ENCODE measurements at regions not wholly inside any gene's neighbourhood (a gene's known extent, or its start where the extent isn't known, plus 50 kb on each side); places are given as distances from the start of the nearest gene placed in this dataset.
"Not testable (repeated sequence)": the region's sequence is repeated elsewhere in the genome, so short reads cannot be mapped to it uniquely, and the experiment has no call there.

DNA sequence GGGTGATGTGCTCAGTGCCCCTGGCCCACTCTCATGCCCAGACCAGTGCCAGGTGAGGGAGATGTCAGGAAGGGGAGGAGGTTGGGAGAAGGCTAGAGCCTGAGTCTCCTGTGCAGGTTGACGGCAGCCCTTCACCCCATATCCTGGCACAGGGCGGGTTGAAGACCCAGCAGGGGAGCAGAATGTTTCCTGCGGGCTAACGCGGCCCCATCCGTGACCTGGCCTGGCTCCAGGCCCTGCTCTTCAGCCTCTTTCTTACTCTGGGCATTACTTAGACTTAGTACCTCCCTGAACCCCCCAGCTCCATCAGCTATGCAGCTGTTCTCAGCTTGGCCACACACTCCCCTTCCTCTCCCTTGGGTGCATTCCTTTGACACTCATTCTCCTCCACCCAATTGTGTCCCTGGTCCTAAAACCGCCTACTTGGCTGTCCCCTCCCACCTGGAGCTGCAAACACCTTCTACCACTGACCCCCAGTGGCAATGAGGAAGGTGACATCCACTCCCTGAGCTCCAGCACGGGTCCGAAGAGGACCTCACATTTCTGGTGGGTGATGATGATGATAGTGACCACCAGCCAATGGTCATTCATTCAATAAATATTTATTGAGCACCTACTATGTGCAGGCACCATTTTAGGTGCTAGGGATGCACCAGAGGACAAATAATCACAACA, 179.0 kb downstream of the PTPRU start:
- no peaks in the 10 kb centered on the region for H3K4me1 Mint-ChIP-seq
- ATAC-seq (replicated peaks; ENCODE audit: extremely low read depth, poor library complexity, severe bottlenecking), result no peak
- H3K36me3 Mint-ChIP-seq (ENCODE audit: insufficient read depth), result no peaks in the 10 kb centered on the region
- no peak for DNase-seq (ENCODE audit: low spot score in 2 of 2)
- H3K27ac Mint-ChIP-seq (ENCODE audit: low read depth), result no peak overlapping the region
- H3K9me3 Mint-ChIP-seq, result no peaks in the 10 kb centered on the region
- H3K4me3 Mint-ChIP-seq, result no peak overlapping the region
- peaks cover 67% of the 10 kb centered on the region for H3K27me3 Mint-ChIP-seq

DNA sequence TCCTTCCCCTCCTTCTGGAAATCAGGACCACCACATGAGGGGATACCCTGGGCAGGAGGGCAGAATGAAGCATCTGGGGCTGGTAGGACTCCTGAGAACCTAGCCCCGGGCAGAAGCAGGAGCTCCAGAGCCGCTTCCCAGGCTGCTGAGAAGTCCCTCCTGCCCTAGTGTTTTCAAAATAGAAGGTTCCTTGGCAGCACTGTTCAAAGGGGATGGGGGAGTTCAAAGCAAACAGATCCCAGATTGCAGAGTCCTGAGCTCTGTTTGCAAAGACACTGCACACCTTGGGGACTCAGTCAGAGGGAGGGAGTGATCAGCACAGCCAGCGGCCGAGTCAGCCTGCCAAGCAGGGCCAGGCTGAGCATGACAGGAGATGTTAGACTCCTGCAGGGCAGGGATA, 177.8 kb downstream of the PTPRU start:
- no peaks in the 10 kb centered on the region for H3K36me3 Mint-ChIP-seq (ENCODE audit: insufficient read depth)
- no peak for DNase-seq (ENCODE audit: low spot score in 2 of 2)
- H3K9me3 Mint-ChIP-seq, result no peaks in the 10 kb centered on the region
- ATAC-seq (replicated peaks; ENCODE audit: extremely low read depth, poor library complexity, severe bottlenecking), result no peak
- peaks cover 66% of the 10 kb centered on the region for H3K27me3 Mint-ChIP-seq
- H3K4me3 Mint-ChIP-seq, result no peak overlapping the region
- H3K4me1 Mint-ChIP-seq, result no peaks in the 10 kb centered on the region
- no peak overlapping the region for H3K27ac Mint-ChIP-seq (ENCODE audit: low read depth)

DNA sequence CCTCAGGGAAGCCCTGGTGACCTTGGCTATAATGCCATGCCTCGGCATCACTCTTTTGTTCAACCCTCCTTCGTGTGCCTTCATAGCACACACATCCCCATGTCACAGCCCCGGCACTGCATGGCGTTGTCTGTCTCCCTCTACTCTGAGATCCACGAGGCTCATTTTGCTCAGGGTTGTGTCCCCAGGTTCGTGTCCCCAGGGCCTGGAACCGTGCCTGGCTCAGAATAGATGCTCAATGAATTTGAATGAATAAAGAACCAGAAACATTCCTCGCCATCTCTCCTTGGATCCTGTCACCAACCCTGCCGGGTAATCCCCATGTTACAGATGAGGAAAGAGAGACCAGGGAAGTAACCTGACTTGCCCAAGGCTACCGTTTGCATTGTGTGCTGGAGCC, 177.3 kb downstream of the PTPRU start:
- no peaks in the 10 kb centered on the region for H3K9me3 Mint-ChIP-seq
- no peaks in the 10 kb centered on the region for H3K4me1 Mint-ChIP-seq
- H3K27ac Mint-ChIP-seq (ENCODE audit: low read depth), result no peak overlapping the region
- ATAC-seq (replicated peaks; ENCODE audit: extremely low read depth, poor library complexity, severe bottlenecking) (no peak), DNase-seq (ENCODE audit: low spot score in 2 of 2) (no peak)
- H3K27me3 Mint-ChIP-seq, result peaks cover 70% of the 10 kb centered on the region
- H3K4me3 Mint-ChIP-seq, result no peak overlapping the region
- H3K36me3 Mint-ChIP-seq (ENCODE audit: insufficient read depth), result no peaks in the 10 kb centered on the region

DNA sequence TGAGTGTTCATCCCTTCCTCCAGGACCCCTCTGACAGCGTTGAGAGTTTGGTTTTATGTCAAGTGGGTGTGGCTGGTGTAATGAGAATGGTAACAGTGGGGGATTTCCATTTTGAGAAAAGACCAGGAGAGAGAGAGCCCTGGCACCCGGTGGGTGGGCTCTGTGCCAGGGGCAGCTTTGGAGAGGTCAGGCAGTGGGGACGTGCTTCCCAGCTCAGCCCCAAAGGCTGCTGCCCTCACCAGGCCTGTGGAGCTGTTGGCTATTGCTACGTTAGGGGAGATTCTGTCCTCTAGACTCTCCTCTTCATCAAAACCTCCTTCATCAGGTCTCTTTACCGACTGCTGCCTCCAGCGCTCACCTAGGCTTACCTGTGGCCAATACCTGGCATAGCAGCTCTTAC, 176.3 kb downstream of the PTPRU start:
- Mint-ChIP-seq H3K4me1 (no peaks in the 10 kb centered on the region), H3K27me3 (peaks cover 80% of the 10 kb centered on the region), H3K4me3 (no peak overlapping the region), H3K9me3 (no peaks in the 10 kb centered on the region), H3K27ac (ENCODE audit: low read depth) (no peak overlapping the region), H3K36me3 (ENCODE audit: insufficient read depth) (no peaks in the 10 kb centered on the region)
- ATAC-seq (replicated peaks; ENCODE audit: extremely low read depth, poor library complexity, severe bottlenecking) (no peak), DNase-seq (ENCODE audit: low spot score in 2 of 2) (no peak)

DNA sequence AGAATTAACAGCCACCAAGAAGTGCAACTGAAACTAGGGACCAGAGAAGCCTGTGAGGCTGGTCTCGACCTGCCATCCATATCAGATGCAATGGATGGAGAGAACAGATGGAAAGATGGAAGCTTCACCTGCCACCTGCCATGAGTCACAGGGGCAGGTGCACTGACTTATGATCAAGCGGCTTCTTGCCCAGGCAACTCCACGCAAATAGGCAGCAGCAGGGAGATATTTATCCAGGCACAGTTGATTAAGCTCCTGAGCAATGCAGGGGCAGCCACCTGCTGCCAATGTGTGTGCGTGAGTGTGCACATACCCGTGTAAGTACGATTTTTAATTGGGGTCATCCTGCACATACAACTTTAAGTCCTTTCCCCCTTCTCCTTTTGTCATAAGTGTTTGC, 174.2 kb downstream of the PTPRU start:
- Mint-ChIP-seq H3K4me1 (no peaks in the 10 kb centered on the region), H3K4me3 (no peak overlapping the region), H3K27ac (ENCODE audit: low read depth) (no peak overlapping the region), H3K9me3 (no peaks in the 10 kb centered on the region), H3K27me3 (peaks cover 80% of the 10 kb centered on the region), H3K36me3 (ENCODE audit: insufficient read depth) (no peaks in the 10 kb centered on the region)
- DNase-seq (ENCODE audit: low spot score in 2 of 2), result no peak
- no peak for ATAC-seq (replicated peaks; ENCODE audit: extremely low read depth, poor library complexity, severe bottlenecking)

DNA sequence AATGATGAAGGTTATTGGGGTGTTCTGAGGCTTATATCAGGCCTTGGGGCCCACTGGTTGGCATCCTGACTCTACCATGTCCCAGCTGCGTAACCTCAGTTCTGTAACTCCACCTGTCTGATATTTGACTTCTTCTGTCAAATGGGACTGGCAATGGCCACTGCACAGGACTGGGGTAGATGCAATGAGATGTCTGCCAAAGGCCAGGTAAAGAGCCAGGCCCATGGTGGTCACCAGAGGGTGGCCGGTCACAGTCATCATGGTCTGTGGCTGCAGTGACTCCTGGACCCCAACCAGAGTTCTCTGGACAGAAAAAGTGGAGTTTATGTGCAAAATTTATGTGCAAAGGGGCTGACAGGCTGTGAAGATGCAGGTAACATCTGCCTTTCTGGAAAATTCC, 173.3 kb downstream of the PTPRU start:
- H3K36me3 Mint-ChIP-seq (ENCODE audit: insufficient read depth), result no peaks in the 10 kb centered on the region
- H3K27me3 Mint-ChIP-seq, result peaks cover 80% of the 10 kb centered on the region
- DNase-seq (ENCODE audit: low spot score in 2 of 2) (no peak), ATAC-seq (replicated peaks; ENCODE audit: extremely low read depth, poor library complexity, severe bottlenecking) (no peak)
- no peak overlapping the region for H3K4me3 Mint-ChIP-seq
- no peaks in the 10 kb centered on the region for H3K4me1 Mint-ChIP-seq
- no peaks in the 10 kb centered on the region for H3K9me3 Mint-ChIP-seq
- no peak overlapping the region for H3K27ac Mint-ChIP-seq (ENCODE audit: low read depth)

DNA sequence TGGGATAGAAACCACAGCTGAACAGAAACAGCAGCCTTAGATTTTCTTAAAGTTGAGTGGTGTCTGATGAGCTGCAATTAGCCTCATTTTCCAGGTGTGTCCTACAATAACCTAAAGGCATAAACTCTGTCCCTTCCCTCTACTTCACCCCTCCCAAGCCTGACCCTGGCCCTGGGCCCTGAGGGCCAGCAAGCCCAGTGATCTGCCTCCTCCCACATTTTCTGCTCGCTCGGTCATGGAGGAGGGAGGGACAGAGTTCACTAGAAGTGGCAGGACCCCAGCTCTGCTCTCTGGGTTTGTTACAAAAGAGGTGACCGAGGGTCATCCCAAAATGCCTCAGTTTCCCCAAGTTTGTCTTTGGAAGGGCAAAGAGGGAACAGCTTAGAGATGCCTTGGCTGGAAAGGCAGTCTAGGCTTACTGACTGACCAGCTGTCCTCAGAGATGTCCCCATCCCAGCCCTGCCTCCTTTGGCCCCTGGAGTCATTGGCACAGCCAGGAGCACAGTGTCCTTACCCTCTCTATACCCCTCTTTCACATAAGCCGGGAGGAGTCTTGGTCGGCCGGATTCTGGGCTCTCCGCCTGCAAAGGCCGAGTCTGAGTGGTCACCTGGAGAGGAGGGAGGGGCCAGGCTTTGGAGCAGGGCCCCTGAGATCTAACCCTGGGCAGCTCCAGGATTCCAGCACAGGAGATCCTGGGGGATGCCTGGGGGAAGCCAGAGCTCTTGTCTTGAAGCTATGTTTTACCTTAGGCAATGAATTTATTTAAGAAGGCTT, 172.7 kb downstream of the PTPRU start:
- DNase-seq (ENCODE audit: low spot score in 2 of 2) (no peak), ATAC-seq (replicated peaks; ENCODE audit: extremely low read depth, poor library complexity, severe bottlenecking) (no peak)
- Mint-ChIP-seq H3K27ac (ENCODE audit: low read depth) (no peak overlapping the region), H3K4me1 (no peaks in the 10 kb centered on the region), H3K27me3 (peaks cover 79% of the 10 kb centered on the region), H3K9me3 (no peaks in the 10 kb centered on the region), H3K4me3 (no peak overlapping the region), H3K36me3 (ENCODE audit: insufficient read depth) (no peaks in the 10 kb centered on the region)

DNA sequence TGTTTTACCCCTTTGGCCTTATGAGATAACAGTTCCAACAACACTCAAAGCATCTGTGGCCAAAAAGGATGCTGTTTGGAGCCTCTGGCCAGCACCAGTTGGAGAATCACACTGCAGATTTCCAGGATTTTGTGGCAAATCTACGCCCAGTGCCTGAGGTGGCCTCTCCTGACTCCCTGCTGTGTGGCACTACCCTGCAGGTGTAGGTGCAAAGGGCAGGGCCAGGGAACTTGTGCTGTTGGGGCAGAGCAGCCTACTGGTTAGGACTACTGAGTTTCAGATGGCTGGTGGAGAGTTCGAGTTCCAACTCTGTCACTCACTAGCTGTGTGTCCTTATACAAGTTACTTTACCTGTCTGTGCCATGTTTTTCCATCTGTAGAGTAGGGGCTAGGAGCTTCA, 170.5 kb downstream of the PTPRU start:
- ATAC-seq (replicated peaks; ENCODE audit: extremely low read depth, poor library complexity, severe bottlenecking), result no peak
- peaks cover 84% of the 10 kb centered on the region for H3K27me3 Mint-ChIP-seq
- H3K4me3 Mint-ChIP-seq, result no peak overlapping the region
- H3K9me3 Mint-ChIP-seq, result no peaks in the 10 kb centered on the region
- H3K36me3 Mint-ChIP-seq (ENCODE audit: insufficient read depth), result no peaks in the 10 kb centered on the region
- DNase-seq (ENCODE audit: low spot score in 2 of 2), result no peak
- H3K27ac Mint-ChIP-seq (ENCODE audit: low read depth), result no peak overlapping the region
- no peaks in the 10 kb centered on the region for H3K4me1 Mint-ChIP-seq

DNA sequence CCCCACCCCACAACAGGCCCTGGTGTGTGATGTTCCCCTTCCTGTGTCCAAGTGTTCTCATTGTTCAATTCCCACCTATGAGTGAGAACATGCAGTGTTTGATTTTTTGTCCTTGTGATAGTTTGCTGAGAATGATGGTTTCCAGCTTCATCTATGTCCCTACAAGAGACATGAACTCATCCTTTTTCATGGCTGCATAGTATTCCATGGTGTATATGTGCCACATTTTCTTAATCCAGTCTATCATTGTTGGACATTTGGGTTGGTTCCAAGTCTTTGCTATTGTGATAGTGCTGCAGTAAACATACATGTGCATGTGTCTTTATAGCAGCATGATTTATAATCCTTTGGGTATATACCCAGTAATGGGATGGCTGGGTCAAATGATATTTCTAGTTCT, 163.9 kb downstream of the PTPRU start:
- not testable (repeated sequence) for H3K9me3 Mint-ChIP-seq; H3K36me3 Mint-ChIP-seq (ENCODE audit: insufficient read depth); H3K4me3 Mint-ChIP-seq; ATAC-seq (replicated peaks; ENCODE audit: extremely low read depth, poor library complexity, severe bottlenecking); H3K27ac Mint-ChIP-seq (ENCODE audit: low read depth); H3K4me1 Mint-ChIP-seq; DNase-seq (ENCODE audit: low spot score in 2 of 2)
- H3K27me3 Mint-ChIP-seq, result peaks cover 58% of the 10 kb centered on the region

DNA sequence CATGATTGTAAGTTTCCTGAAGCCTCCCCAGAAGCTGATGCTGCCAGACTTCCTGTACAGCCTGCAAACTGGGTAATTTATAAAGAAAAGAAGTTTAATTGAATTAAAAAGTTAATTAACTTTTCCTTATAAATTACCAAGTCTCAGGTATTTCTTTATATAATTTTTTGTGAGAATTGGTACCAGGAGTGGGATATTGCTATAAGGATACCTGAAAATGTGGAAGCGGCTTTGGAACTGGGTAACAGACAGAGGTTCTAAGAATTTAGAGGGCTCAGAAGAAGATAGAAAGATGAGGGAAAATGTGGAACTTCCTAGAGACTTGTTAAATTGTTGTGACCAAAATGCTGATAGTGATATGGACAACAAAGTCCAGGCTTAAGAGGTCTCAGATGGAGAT, 163.1 kb downstream of the PTPRU start:
- Mint-ChIP-seq H3K27ac (ENCODE audit: low read depth) (no peak overlapping the region), H3K27me3 (peaks cover 56% of the 10 kb centered on the region), H3K4me1 (no peaks in the 10 kb centered on the region), H3K4me3 (no peak overlapping the region), H3K9me3 (no peaks in the 10 kb centered on the region), H3K36me3 (ENCODE audit: insufficient read depth) (peaks cover 1% of the 10 kb centered on the region)
- no peak for ATAC-seq (replicated peaks; ENCODE audit: extremely low read depth, poor library complexity, severe bottlenecking)
- no peak for DNase-seq (ENCODE audit: low spot score in 2 of 2)

DNA sequence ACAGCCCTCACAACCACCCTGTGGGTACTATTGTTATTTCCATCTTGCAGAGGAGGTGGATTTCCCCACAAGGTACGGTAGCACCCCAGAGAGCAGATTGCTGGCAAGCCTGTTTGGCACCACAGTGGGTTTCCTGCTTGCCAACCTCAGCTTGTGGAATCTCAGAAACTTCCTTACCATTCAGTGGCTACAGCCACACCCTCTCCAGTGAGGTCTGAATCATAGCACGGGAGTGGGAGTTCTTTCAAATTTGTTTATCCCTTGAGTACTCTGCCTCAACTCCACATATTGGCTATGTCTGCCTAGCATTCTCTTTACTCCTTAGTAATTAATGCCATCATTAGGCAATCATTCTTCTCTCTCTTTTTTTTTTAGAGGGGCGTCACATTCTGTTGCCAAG, 162.1 kb downstream of the PTPRU start:
- DNase-seq (ENCODE audit: low spot score in 2 of 2), result no peak
- peaks cover 52% of the 10 kb centered on the region for H3K27me3 Mint-ChIP-seq
- H3K36me3 Mint-ChIP-seq (ENCODE audit: insufficient read depth), result peaks cover 1% of the 10 kb centered on the region
- H3K9me3 Mint-ChIP-seq, result no peaks in the 10 kb centered on the region
- no peak overlapping the region for H3K4me3 Mint-ChIP-seq
- no peak for ATAC-seq (replicated peaks; ENCODE audit: extremely low read depth, poor library complexity, severe bottlenecking)
- no peaks in the 10 kb centered on the region for H3K4me1 Mint-ChIP-seq
- no peak overlapping the region for H3K27ac Mint-ChIP-seq (ENCODE audit: low read depth)

DNA sequence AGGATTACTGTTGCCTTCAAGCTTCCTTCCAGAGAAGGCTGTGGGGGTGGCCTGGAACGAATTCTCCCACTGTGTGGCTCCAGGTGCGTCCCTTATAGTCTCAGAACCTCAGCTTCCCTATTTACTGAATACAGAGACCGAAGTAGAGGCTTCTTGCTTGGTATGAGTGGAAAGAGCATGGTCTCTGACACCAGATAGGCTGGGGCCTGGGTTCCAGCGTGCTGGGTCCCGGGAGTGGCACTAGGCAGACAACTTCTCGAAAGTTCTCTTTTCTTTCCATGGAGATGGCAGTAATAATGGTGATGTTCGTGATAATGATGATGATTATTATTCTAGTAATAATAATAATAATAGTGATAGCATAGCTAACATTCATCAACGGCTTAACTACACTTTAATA, 161.7 kb downstream of the PTPRU start:
- Mint-ChIP-seq H3K27me3 (peaks cover 52% of the 10 kb centered on the region), H3K4me3 (no peak overlapping the region), H3K4me1 (no peaks in the 10 kb centered on the region), H3K27ac (ENCODE audit: low read depth) (no peak overlapping the region), H3K36me3 (ENCODE audit: insufficient read depth) (peaks cover 1% of the 10 kb centered on the region), H3K9me3 (no peaks in the 10 kb centered on the region)
- DNase-seq (ENCODE audit: low spot score in 2 of 2) (no peak), ATAC-seq (replicated peaks; ENCODE audit: extremely low read depth, poor library complexity, severe bottlenecking) (no peak)

DNA sequence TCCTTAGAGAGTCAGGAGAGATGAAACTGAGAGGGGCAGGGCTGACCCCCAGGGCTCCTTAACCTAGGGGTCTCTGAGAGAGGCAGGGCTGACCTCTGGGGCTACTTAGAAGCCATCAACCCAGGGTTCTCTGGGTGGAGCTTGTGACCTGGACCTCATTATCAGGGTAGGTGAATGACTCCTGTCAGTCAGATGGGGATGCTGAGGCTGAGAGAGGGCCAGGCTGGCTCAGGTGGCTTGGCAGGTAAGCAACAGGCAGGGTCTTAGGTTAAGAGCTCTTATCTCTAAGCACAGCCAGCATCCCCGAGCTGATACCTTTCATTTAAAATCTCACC, 160.9 kb downstream of the PTPRU start:
- H3K27ac Mint-ChIP-seq (ENCODE audit: low read depth), result no peak overlapping the region
- H3K4me1 Mint-ChIP-seq, result no peaks in the 10 kb centered on the region
- peaks cover 52% of the 10 kb centered on the region for H3K27me3 Mint-ChIP-seq
- H3K4me3 Mint-ChIP-seq, result no peak overlapping the region
- ATAC-seq (replicated peaks; ENCODE audit: extremely low read depth, poor library complexity, severe bottlenecking), result no peak
- peaks cover 1% of the 10 kb centered on the region for H3K36me3 Mint-ChIP-seq (ENCODE audit: insufficient read depth)
- DNase-seq (ENCODE audit: low spot score in 2 of 2), result no peak
- H3K9me3 Mint-ChIP-seq, result no peaks in the 10 kb centered on the region
